Neural progenitor cell (in vitro differentiated cells): ENCODE measurements at regions not wholly inside any gene's neighbourhood (a gene's known extent, or its start where the extent isn't known, plus 50 kb on each side); places are given as distances from the start of the nearest gene placed in this dataset.

ENCODE experiments used
- DNase-seq: peaks from one replicate; pipeline ENCODE4 v3.0.0-alpha.2; 2016; ENCODE audit warnings: low spot score
- H2AFZ ChIP-seq: fragments of 200-600 bp; sonication (generic); replicated peaks from 2 replicates; pipeline ENCODE4 v1.6.1; 2016; ENCODE audit warnings: antibody characterized with exemption
- H3F3A ChIP-seq: fragments of 200-600 bp; sonication (generic); 2 replicates; pipeline ENCODE4 v1.6.1; 2016; ENCODE audit warnings: antibody characterized with exemption, low read depth
- H3K27ac ChIP-seq: fragments of 200-600 bp; sonication (generic); 2 replicates; pipeline ENCODE4 v1.5.1; 2016; ENCODE audit warnings: mild to moderate bottlenecking
- H3K27me3 ChIP-seq: fragments of 200-600 bp; sonication (generic); 2 replicates; pipeline ENCODE4 v1.6.1; 2016; ENCODE audit warnings: mild to moderate bottlenecking, moderate library complexity
- H3K36me3 ChIP-seq: fragments of 200-600 bp; sonication (generic); 2 replicates; pipeline ENCODE4 v1.5.1; 2016
- H3K4me1 ChIP-seq: fragments of 200-600 bp; sonication (generic); 2 replicates; pipeline ENCODE4 v1.6.1; 2016; ENCODE audit warnings: mixed run types
- H3K4me2 ChIP-seq: fragments of 200-600 bp; sonication (generic); 2 replicates; pipeline ENCODE4 v1.6.1; 2016
- H3K4me3 ChIP-seq: fragments of 200-600 bp; sonication (generic); 2 replicates; pipeline ENCODE4 v1.5.1; 2016
- H3K79me2 ChIP-seq: fragments of 200-600 bp; sonication (generic); 2 replicates; pipeline ENCODE4 v1.6.1; 2016; ENCODE audit warnings: low read depth
- H3K9ac ChIP-seq: fragments of 200-600 bp; sonication (generic); 2 replicates; pipeline ENCODE4 v1.6.1; 2016
- H3K9me3 ChIP-seq: fragments of 200-600 bp; sonication (generic); 2 replicates; pipeline ENCODE4 v1.5.1; 2016; ENCODE audit warnings: low read depth
- H4K20me1 ChIP-seq: fragments of 200-600 bp; sonication (generic); 2 replicates; pipeline ENCODE4 v1.6.1; 2016; ENCODE audit warnings: low read depth
- H3K27ac Mint-ChIP-seq: 3 replicates; pipeline ENCODE4 v1.8.0; 2021; ENCODE audit warnings: mixed read lengths
- H3K27me3 Mint-ChIP-seq: 2 replicates; pipeline ENCODE4 v1.8.0; 2022; ENCODE audit warnings: low read depth, mild to moderate bottlenecking, inconsistent platforms, moderate library complexity, mixed read lengths; ENCODE audit not compliant: insufficient read depth
- H3K36me3 Mint-ChIP-seq: 3 replicates; pipeline ENCODE4 v1.8.0; 2021; ENCODE audit warnings: mixed read lengths
- H3K4me1 Mint-ChIP-seq: 3 replicates; pipeline ENCODE4 v1.8.0; 2021; ENCODE audit warnings: mixed read lengths
- H3K4me3 Mint-ChIP-seq: 3 replicates; pipeline ENCODE4 v1.8.0; 2021; ENCODE audit warnings: mild to moderate bottlenecking, moderate library complexity, mixed read lengths
- H3K9me3 Mint-ChIP-seq: 3 replicates; pipeline ENCODE4 v1.8.0; 2020; ENCODE audit warnings: mixed read lengths
- CTCF ChIP-seq: fragments of 200-600 bp; sonication (generic); IDR thresholded peaks from 2 replicates; pipeline ENCODE4 v1.5.1; 2017; ENCODE audit warnings: antibody characterized with exemption, mild to moderate bottlenecking
- EZH2 ChIP-seq: fragments of 200-600 bp; sonication (generic); IDR thresholded peaks from 2 replicates; pipeline ENCODE4 v1.6.1; 2017; ENCODE audit warnings: antibody characterized with exemption, mild to moderate bottlenecking, moderate library complexity
- EZH2phosphoT487 ChIP-seq: fragments of 200-600 bp; sonication (generic); IDR thresholded peaks from 2 replicates; pipeline ENCODE4 v1.6.1; 2017; ENCODE audit warnings: antibody characterized with exemption

- peak overlapping the region; percentile 65 for H2AFZ ChIP-seq
- no peaks in the 10 kb centered on the region for H3K36me3 ChIP-seq
- Mint-ChIP-seq H3K36me3 (no peaks in the 10 kb centered on the region), H3K9me3 (no peaks in the 10 kb centered on the region), H3K4me1 (peaks cover 16% of the 10 kb centered on the region), H3K27ac (no peak overlapping the region), H3K27me3 (no peaks in the 10 kb centered on the region), H3K4me3 (no peak overlapping the region)
- H4K20me1 ChIP-seq, result no peaks in the 10 kb centered on the region
- H3K4me3 ChIP-seq, result no peak overlapping the region
- peaks cover 21% of the 10 kb centered on the region for H3K4me1 ChIP-seq
- peak overlapping the region; percentile 68 for H3K27ac ChIP-seq
- no peaks in the 10 kb centered on the region for H3K27me3 ChIP-seq
- TF ChIP-seq EZH2 (no peak), CTCF (no peak), EZH2phosphoT487 (no peak)
- H3F3A ChIP-seq, result peaks cover 15% of the 10 kb centered on the region
- H3K9ac ChIP-seq, result no peak overlapping the region
- peak; percentile 47 for DNase-seq
- no peaks in the 10 kb centered on the region for H3K79me2 ChIP-seq
- H3K9me3 ChIP-seq, result no peaks in the 10 kb centered on the region
- peak overlapping the region; percentile 58 for H3K4me2 ChIP-seq
Measured at GRCh38 chr12:20188930-20189653, 179.2 kb upstream of the PDE3A start.

- H3K27me3 ChIP-seq, result no peaks in the 10 kb centered on the region
- peak overlapping the region; percentile 68 for H3K27ac ChIP-seq
- peaks cover 15% of the 10 kb centered on the region for H3F3A ChIP-seq
- H3K4me1 Mint-ChIP-seq, result peaks cover 16% of the 10 kb centered on the region
- H3K79me2 ChIP-seq, result no peaks in the 10 kb centered on the region
- no peaks in the 10 kb centered on the region for H3K36me3 ChIP-seq
- DNase-seq, result peak; percentile 71
- H2AFZ ChIP-seq, result no peak overlapping the region
- H3K27me3 Mint-ChIP-seq, result no peaks in the 10 kb centered on the region
- no peaks in the 10 kb centered on the region for H4K20me1 ChIP-seq
- H3K9me3 ChIP-seq, result no peaks in the 10 kb centered on the region
- H3K27ac Mint-ChIP-seq, result no peak overlapping the region
- no peaks in the 10 kb centered on the region for H3K36me3 Mint-ChIP-seq
- no peaks in the 10 kb centered on the region for H3K9me3 Mint-ChIP-seq
- H3K4me3 ChIP-seq, result no peak overlapping the region
- H3K4me2 ChIP-seq, result peak overlapping the region; percentile 58
- no peak overlapping the region for H3K4me3 Mint-ChIP-seq
- TF ChIP-seq EZH2, result no peak
- no peak for TF ChIP-seq CTCF
- TF ChIP-seq EZH2phosphoT487, result no peak
- peaks cover 21% of the 10 kb centered on the region for H3K4me1 ChIP-seq
- no peak overlapping the region for H3K9ac ChIP-seq
Measured at GRCh38 chr12:20189767-20190166, 178.6 kb upstream of the PDE3A start.

- DNase-seq, result peak; percentile 30
- no peak overlapping the region for H3K4me3 ChIP-seq
- no peaks in the 10 kb centered on the region for H3K79me2 ChIP-seq
- H3K27me3 ChIP-seq, result no peaks in the 10 kb centered on the region
- H3K9me3 Mint-ChIP-seq, result peaks cover 19% of the 10 kb centered on the region
- H3K36me3 Mint-ChIP-seq, result no peaks in the 10 kb centered on the region
- H3K27me3 Mint-ChIP-seq, result peaks cover 4% of the 10 kb centered on the region
- H3K9ac ChIP-seq, result no peak overlapping the region
- H3F3A ChIP-seq, result peaks cover 6% of the 10 kb centered on the region
- H3K36me3 ChIP-seq, result no peaks in the 10 kb centered on the region
- H4K20me1 ChIP-seq, result no peaks in the 10 kb centered on the region
- no peaks in the 10 kb centered on the region for H3K9me3 ChIP-seq
- H3K4me1 ChIP-seq, result peaks cover 10% of the 10 kb centered on the region
- no peak overlapping the region for H3K27ac ChIP-seq
- H2AFZ ChIP-seq, result no peak overlapping the region
- no peak overlapping the region for H3K4me2 ChIP-seq
- no peak for TF ChIP-seq EZH2phosphoT487
- TF ChIP-seq CTCF, result peak; percentile 34
- peak overlapping the region; percentile 46 for H3K27ac Mint-ChIP-seq
- H3K4me3 Mint-ChIP-seq, result no peak overlapping the region
- peaks cover 7% of the 10 kb centered on the region for H3K4me1 Mint-ChIP-seq
Measured at GRCh38 chr12:20194171-20194570, 174.2 kb upstream of the PDE3A start.
